SK-N-SH (cell line): ENCODE measurements at regions not wholly inside any gene's neighbourhood (a gene's known extent, or its start where the extent isn't known, plus 50 kb on each side); places are given as distances from the start of the nearest gene placed in this dataset.

ENCODE experiments used
- CTCF ChIA-PET: fragments of 300-600, 350-600 bp; formaldehyde crosslinking; extraction: SDS; loops from one replicate; lab custom pipeline; 2021; lab: Yijun Ruan, JAX
- POLR2A ChIA-PET: fragments of 350-600 bp; sonication (Branson Sonifier 250); formaldehyde crosslinking; extraction: SDS; loops from one replicate; lab custom pipeline; 2020; ENCODE audit warnings: antibody characterized with exemption, inconsistent platforms; lab: Yijun Ruan, JAX
- DNase-seq: peaks from one replicate; pipeline ENCODE4 v3.0.0; 2012
- H2AFZ ChIP-seq: fragments of 200-600 bp; sonication (generic); 2 replicates; pipeline ENCODE4 v1.8.1; 2016; ENCODE audit warnings: antibody characterized with exemption, mild to moderate bottlenecking, low read depth
- H3F3A ChIP-seq: fragments of 200-600 bp; sonication (generic); replicated peaks from 2 replicates; pipeline ENCODE3; 2016; ENCODE audit warnings: antibody characterized with exemption, mild to moderate bottlenecking; ENCODE audit not compliant: insufficient read depth
- H3K27ac ChIP-seq, 2 experiments: fragments of 200-500 bp in 1 of 2; fragments of 200-600 bp in 1 of 2; sonication (Bioruptor generic) in 1 of 2; sonication (generic), shearing (Covaris generic) in 1 of 2; 2 replicates each; pipeline versions ENCODE4 v1.5.1 to v1.6.1; 2014 to 2016; ENCODE audit warnings: low read depth in 2 of 2, inconsistent platforms in 1 of 2, low read length in 1 of 2, mild to moderate bottlenecking in 1 of 2, mixed read lengths in 1 of 2
- H3K27me3 ChIP-seq: fragments of 200-600 bp; sonication (generic), shearing (Covaris generic); 2 replicates; pipeline ENCODE4 v1.6.1; 2016; ENCODE audit warnings: mixed run types; ENCODE audit not compliant: insufficient read depth
- H3K36me3 ChIP-seq, 2 experiments: fragments of 200-500 bp in 1 of 2; fragments of 200-600 bp in 1 of 2; sonication (Bioruptor generic) in 1 of 2; sonication (generic) in 1 of 2; replicated peaks in 1 of 2; 2 replicates each; pipeline versions ENCODE3 to v1.5.1; 2014 to 2016; ENCODE audit warnings: low read length in 1 of 2, mild to moderate bottlenecking in 1 of 2; ENCODE audit not compliant: insufficient read depth in 2 of 2, control insufficient read depth in 1 of 2
- H3K4me1 ChIP-seq, 2 experiments: fragments of 200-500 bp in 1 of 2; fragments of 200-600 bp in 1 of 2; sonication (Bioruptor generic) in 1 of 2; sonication (generic), shearing (Covaris generic) in 1 of 2; 2 replicates each; pipeline versions ENCODE4 v1.5.1 to v1.6.1; 2014 to 2016; ENCODE audit warnings: low read depth in 1 of 2, low read length in 1 of 2, mixed run types in 1 of 2; ENCODE audit not compliant: insufficient read depth in 2 of 2, control insufficient read depth in 1 of 2
- H3K4me2 ChIP-seq: fragments of 200-600 bp; sonication (generic), shearing (Covaris generic); 2 replicates; pipeline ENCODE4 v1.6.1; 2017; ENCODE audit warnings: mixed run types
- H3K4me3 ChIP-seq, 2 experiments: fragments of 200-500 bp in 1 of 2; fragments of 200-600 bp in 1 of 2; sonication (Bioruptor generic) in 1 of 2; sonication (generic), shearing (Covaris generic) in 1 of 2; 2 replicates each; pipeline versions ENCODE4 v1.5.1 to v1.8.1; 2014 to 2016; ENCODE audit warnings: low read depth in 2 of 2, inconsistent platforms in 1 of 2, low read length in 1 of 2, mild to moderate bottlenecking in 1 of 2, mixed read lengths in 1 of 2, moderate library complexity in 1 of 2
- H3K79me2 ChIP-seq: fragments of 200-600 bp; sonication (generic); 2 replicates; pipeline ENCODE4 v1.8.1; 2017; ENCODE audit warnings: mild to moderate bottlenecking; ENCODE audit not compliant: insufficient read depth
- H3K9ac ChIP-seq: fragments of 200-600 bp; sonication (generic); 2 replicates; pipeline ENCODE4 v1.6.1; 2017; ENCODE audit warnings: mixed run types
- H3K9me2 ChIP-seq: fragments of 200-600 bp; sonication (generic); 2 replicates; pipeline ENCODE4 v1.6.1; 2017; ENCODE audit warnings: mixed run types
- H3K9me3 ChIP-seq: fragments of 200-600 bp; sonication (generic); 2 replicates; pipeline ENCODE4 v1.6.1; 2017; ENCODE audit warnings: mixed run types, mild to moderate bottlenecking, moderate library complexity
- H4K20me1 ChIP-seq: fragments of 200-600 bp; sonication (generic); 2 replicates; pipeline ENCODE4 v1.6.1; 2017; ENCODE audit warnings: mild to moderate bottlenecking, mixed run types; ENCODE audit not compliant: insufficient read depth
- ELF1 ChIP-seq: IDR thresholded peaks from 2 replicates; pipeline ENCODE4 v1.4.0; 2012
- EP300 ChIP-seq, 2 experiments: IDR thresholded peaks; 2 replicates each; pipeline versions ENCODE4 v1.4.0 to v1.6.1; 2012; ENCODE audit warnings: borderline replicate concordance in 1 of 2, low read depth in 1 of 2, low read length in 1 of 2
- FOSL2 ChIP-seq: IDR thresholded peaks from 2 replicates; pipeline ENCODE4 v1.4.0; 2012; ENCODE audit warnings: low read depth, mild to moderate bottlenecking, moderate library complexity, borderline replicate concordance
- FOXJ3 ChIP-seq: sonication (generic); formaldehyde crosslinking; IDR thresholded peaks from 2 replicates; pipeline ENCODE4 v1.5.1; 2020; ENCODE audit warnings: mild to moderate bottlenecking, missing genetic modification reagents
- GABPA ChIP-seq: IDR thresholded peaks from 2 replicates; pipeline ENCODE4 v1.4.0; 2012; ENCODE audit warnings: low read depth, mild to moderate bottlenecking
- IRF3 ChIP-seq: fragments of 150-350 bp; IDR thresholded peaks from 2 replicates; pipeline ENCODE4 v1.6.1; 2016; ENCODE audit warnings: mild to moderate bottlenecking, low read depth, low read length
- JUND ChIP-seq: IDR thresholded peaks from 2 replicates; pipeline ENCODE4 v1.4.0; 2012
- MAX ChIP-seq: IDR thresholded peaks from 2 replicates; pipeline ENCODE4 v1.4.0; 2012; ENCODE audit warnings: low read depth
- MXI1 ChIP-seq: IDR thresholded peaks from 2 replicates; pipeline ENCODE4 v1.6.1; 2012; ENCODE audit warnings: mild to moderate bottlenecking, low read depth, low read length, improper control_type of control experiment
- PBX3 ChIP-seq: IDR thresholded peaks from 2 replicates; pipeline ENCODE4; 2012
- RAD21 ChIP-seq: IDR thresholded peaks from 2 replicates; pipeline ENCODE4 v1.6.1; 2012; ENCODE audit warnings: mild to moderate bottlenecking, low read length
- RXRA ChIP-seq: IDR thresholded peaks from 2 replicates; pipeline ENCODE4 v1.4.0; 2012; ENCODE audit warnings: low read depth, mild to moderate bottlenecking, borderline replicate concordance
- SIN3A ChIP-seq: IDR thresholded peaks from 2 replicates; pipeline ENCODE4 v1.6.1; 2012; ENCODE audit warnings: low read depth, mild to moderate bottlenecking, low read length, moderate library complexity, borderline replicate concordance
- USF1 ChIP-seq: IDR thresholded peaks from 2 replicates; pipeline ENCODE4 v1.4.0; 2012; ENCODE audit warnings: low read depth, borderline replicate concordance
- USF2 ChIP-seq: fragments of 150-350 bp; IDR thresholded peaks from 2 replicates; pipeline ENCODE4 v1.6.1; 2017; ENCODE audit warnings: antibody characterized with exemption, low read length, low read depth, borderline replicate concordance
- YY1 ChIP-seq: IDR thresholded peaks from 2 replicates; pipeline ENCODE4 v1.4.0; 2012; ENCODE audit warnings: low read depth, mild to moderate bottlenecking
- ZBTB33 ChIP-seq: IDR thresholded peaks from 2 replicates; pipeline ENCODE4 v1.4.0; 2012; ENCODE audit warnings: low read depth, borderline replicate concordance
- WGBS: methylation state at CpG from one replicate; pipeline ENCODE4 v1.1.6; 2017; ENCODE audit warnings: low lambda C conversion rate; 5-methylcytosine and 5-hydroxymethylcytosine counted together

GRCh38 chr21:32834916-32835235, 63.3 kb upstream of the PAXBP1 start:
- POLR2A ChIA-PET: no interaction called here
- Histone ChIP-seq H3K27me3 (peaks cover 23% of the 10 kb centered on the region), H3K4me1 (no peaks in the 10 kb centered on the region), H3K79me2 (no peaks in the 10 kb centered on the region), H3K9me3 (no peaks in the 10 kb centered on the region; the same call in 1 of the 2 replicates), H3K9me2 (no peaks in the 10 kb centered on the region)
- DNase-seq: no peak
- TF ChIP-seq ELF1 (no peak), EP300 (IDR thresholded peaks at IDR 0.05; ENCODE audit: borderline replicate concordance in 1 of 2, low read depth in 1 of 2, low read length in 1 of 2) (no peak), MAX (no peak)
- TF ChIP-seq, all 33 proteins: peak for 0
- Histone ChIP-seq H3F3A (no peaks in the 10 kb centered on the region), H4K20me1 (no peaks in the 10 kb centered on the region), H3K4me2 (no peak overlapping the region), H3K27ac (no peak overlapping the region), H3K36me3 (no peaks in the 10 kb centered on the region), H3K9ac (no peak overlapping the region), H2AFZ (no peak overlapping the region), H3K4me3 (no peak overlapping the region)
- CTCF ChIA-PET: interaction anchor here (4.2 kb wide), 1 partner anchor 362 kb away, joined by 22 read pairs; no protein-coding TSS in a partner anchor
- 22% methylated on average over 5 of the region's 5 CpGs for WGBS

- Histone ChIP-seq H3K27me3 (peaks cover 68% of the 10 kb centered on the region), H3K36me3 (no peaks in the 10 kb centered on the region), H3K9ac (no peak overlapping the region), H3K4me2 (no peak overlapping the region), H3K79me2 (no peaks in the 10 kb centered on the region), H3K27ac (no peak overlapping the region), H4K20me1 (no peaks in the 10 kb centered on the region), H3K4me1 (no peaks in the 10 kb centered on the region; a peak in 1 of 4 replicates), H3K9me2 (no peaks in the 10 kb centered on the region), H2AFZ (no peak overlapping the region), H3K4me3 (no peak overlapping the region), H3K9me3 (no peaks in the 10 kb centered on the region; the same call in 1 of the 2 replicates), H3F3A (no peaks in the 10 kb centered on the region)
- no peak for DNase-seq
- CTCF ChIA-PET: interaction anchor here (0.8 kb wide), 1 partner anchor 9 kb away, joined by 3 read pairs; no protein-coding TSS in a partner anchor
- 0% methylated on average over 1 of the region's 1 CpG for WGBS
- POLR2A ChIA-PET: no interaction called here
- TF ChIP-seq PBX3: no peak
- TF ChIP-seq USF1: no peak
- TF ChIP-seq RXRA: no peak
- TF ChIP-seq FOSL2: no peak
- TF ChIP-seq MAX: no peak
- TF ChIP-seq USF2: no peak
- TF ChIP-seq ELF1: no peak
- no peak for TF ChIP-seq ZBTB33
- TF ChIP-seq YY1: no peak
- no peak for TF ChIP-seq GABPA
- no peak for TF ChIP-seq FOXJ3 (CRISPR knock-in tag)
- no peak for TF ChIP-seq IRF3
- no peak for TF ChIP-seq RAD21
- no peak for TF ChIP-seq MXI1
- no peak for TF ChIP-seq SIN3A
- no peak for TF ChIP-seq JUND
These were observed 70.6 kb upstream of the PAXBP1 start for GRCh38 chr21:32842146-32842545.
